GM12878 (cell line): ENCODE measurements at regions not wholly inside any gene's neighbourhood (a gene's known extent, or its start where the extent isn't known, plus 50 kb on each side); places are given as distances from the start of the nearest gene placed in this dataset.

Source experiments
- ATAC-seq: fragments of 200-7000 bp; cut with Tn5 transposase; 3 replicates; pipeline ENCODE4 v1.9.1; 2020; ENCODE audit warnings: mild to moderate bottlenecking, moderate library complexity
- BruUV-seq: library from RNA; stranded (reverse); fragments of 400-500 nt; replicated peaks from 2 replicates; lab custom pipeline; 2021; lab: Mats Ljungman, UMichigan
- CTCF ChIA-PET: fragments of 300-600 bp; sonication (Branson Sonifier 250); formaldehyde crosslinking; extraction: SDS; loops from one replicate; lab custom pipeline; 2021; ENCODE audit warnings: inconsistent platforms; lab: Yijun Ruan, JAX
- POLR2A ChIA-PET: fragments of 350-600 bp; formaldehyde crosslinking; extraction: SDS; loops from one replicate; lab custom pipeline; 2021; ENCODE audit warnings: inconsistent platforms; lab: Charles Lee
- RAD21 ChIA-PET: fragments of 300-600 bp; sonication (Branson Sonifier 250); formaldehyde crosslinking; loops from one replicate; lab custom pipeline; 2023; ENCODE audit warnings: antibody characterized with exemption; ENCODE audit not compliant: unreplicated experiment; lab: Charles Lee
- SMC1A ChIA-PET: fragments of 300-600 bp; sonication (Branson Sonifier 250); formaldehyde crosslinking; loops from one replicate; lab custom pipeline; 2023; ENCODE audit not compliant: unreplicated experiment, uncharacterized antibody; lab: Charles Lee
- DNase-seq: peaks from one replicate; pipeline ENCODE4 v3.0.0-alpha.2; 2011; ENCODE audit warnings: low read depth, low spot score
- FAIRE-seq: peaks from 3 replicates; lab custom pipeline; 2011; peaks lifted over from hg19 to GRCh38; lab: Jason Lieb, UNC
- H2AFZ ChIP-seq: 2 replicates; pipeline ENCODE4 v1.6.0; 2011; ENCODE audit warnings: low read depth, low read length, control low read depth; ENCODE audit not compliant: control insufficient read depth
- H3K27ac ChIP-seq: 2 replicates; pipeline ENCODE4 v1.5.1; 2011; ENCODE audit warnings: control low read depth; ENCODE audit not compliant: control insufficient read depth, insufficient read depth
- H3K27me3 ChIP-seq, 2 experiments: replicated peaks in 1 of 2; 2 replicates each; pipeline versions ENCODE4 v1.6.0 to v1.6.1; 2011; ENCODE audit warnings: low read length in 1 of 2; ENCODE audit not compliant: control insufficient read depth in 2 of 2, insufficient read depth in 2 of 2
- H3K36me3 ChIP-seq, 2 experiments: 2 replicates each; pipeline ENCODE4 v1.5.1; 2011; ENCODE audit warnings: low read length in 1 of 2; ENCODE audit not compliant: control insufficient read depth in 2 of 2, insufficient read depth in 2 of 2
- H3K4me1 ChIP-seq: 2 replicates; pipeline ENCODE4 v1.6.1; 2011; ENCODE audit warnings: mild to moderate bottlenecking, low read length, moderate library complexity, mixed read lengths; ENCODE audit not compliant: control insufficient read depth, insufficient read depth
- H3K4me2 ChIP-seq: 2 replicates; pipeline ENCODE4 v1.6.0; 2011; ENCODE audit warnings: control low read depth; ENCODE audit not compliant: control insufficient read depth, insufficient read depth
- H3K4me3 ChIP-seq: fragments of 200-600 bp; sonication (generic); 2 replicates; pipeline ENCODE4 v1.5.1; 2016
- H3K79me2 ChIP-seq: 2 replicates; pipeline ENCODE4 v1.6.0; 2011; ENCODE audit warnings: low read length; ENCODE audit not compliant: control insufficient read depth, insufficient read depth
- H3K9ac ChIP-seq: 2 replicates; pipeline ENCODE4 v1.8.0; 2011; ENCODE audit warnings: low read length, control low read depth, mixed read lengths; ENCODE audit not compliant: control insufficient read depth, insufficient read depth
- H3K9me3 ChIP-seq: replicated peaks from 3 replicates; pipeline ENCODE4 v1.5.1; 2011; ENCODE audit warnings: mild to moderate bottlenecking, low read length; ENCODE audit not compliant: control insufficient read depth, insufficient read depth
- H4K20me1 ChIP-seq: 2 replicates; pipeline ENCODE4 v1.6.0; 2011; ENCODE audit not compliant: control insufficient read depth, insufficient read depth
- ASH2L ChIP-seq: fragments of 300-600, 200-600 bp; sonication (generic); IDR thresholded peaks from 2 replicates; pipeline ENCODE4 v1.6.1; 2017; ENCODE audit warnings: low read depth, mild to moderate bottlenecking, borderline replicate concordance
- CBX3 ChIP-seq: fragments of 200-600 bp; sonication (generic); IDR thresholded peaks from 2 replicates; pipeline ENCODE4 v1.6.1; 2016; ENCODE audit warnings: low read depth, borderline replicate concordance
- FOXK2 ChIP-seq: fragments of 450-650 bp; IDR thresholded peaks from 2 replicates; pipeline ENCODE4 v1.6.1; 2017; ENCODE audit warnings: mild to moderate bottlenecking, moderate library complexity
- HDAC6 ChIP-seq: fragments of 200-600 bp; sonication (generic); IDR thresholded peaks from one replicate; pipeline ENCODE4 v1.8.0; 2017; ENCODE audit warnings: antibody characterized with exemption; ENCODE audit not compliant: unreplicated experiment
- KLF5 ChIP-seq: fragments of 450-650 bp; IDR thresholded peaks from 2 replicates; pipeline ENCODE4 v1.6.1; 2014; ENCODE audit warnings: mild to moderate bottlenecking; ENCODE audit not compliant: partially characterized antibody
- MTA2 ChIP-seq: fragments of 450-650 bp; IDR thresholded peaks from 2 replicates; pipeline ENCODE4 v1.6.1; 2016; ENCODE audit warnings: low read depth, mild to moderate bottlenecking, moderate library complexity
- RBBP5 ChIP-seq: fragments of 200-600 bp; sonication (generic); conservative IDR thresholded peaks from 2 replicates; pipeline ENCODE4 v1.6.1; 2016
- YBX1 ChIP-seq: fragments of 450-650 bp; IDR thresholded peaks from 2 replicates; pipeline ENCODE4 v1.6.1; 2016; ENCODE audit warnings: antibody characterized with exemption
- ZNF217 ChIP-seq: fragments of 450-650 bp; IDR thresholded peaks from 2 replicates; pipeline ENCODE4 v1.6.1; 2017; ENCODE audit warnings: antibody characterized with exemption, mild to moderate bottlenecking
- in situ Hi-C: fragments of 300-500 bp; cut with MboI; formaldehyde crosslinking; loops from 9 replicates; pipeline ENCODE4 v1.14.3; 2018; ENCODE audit warnings: mixed read lengths
- intact Hi-C: fragments of 100-400 bp; cut with micrococcal nuclease; formaldehyde crosslinking; loops from one replicate; pipeline ENCODE4 v1.14.2; 2022; ENCODE audit not compliant: unreplicated experiment
- TF ChIP-seq, protein P1 (sequence below): fragments of 450-650 bp; IDR thresholded peaks from 2 replicates; pipeline ENCODE4 v1.6.1; 2017; ENCODE audit warnings: antibody characterized with exemption, mild to moderate bottlenecking, moderate library complexity
- TF ChIP-seq, protein P2 (sequence below): IDR thresholded peaks from 2 replicates; pipeline ENCODE4 v1.6.1; 2011; ENCODE audit warnings: low read depth, low read length, improper control_type of control experiment, borderline replicate concordance
- TF ChIP-seq, protein P3 (sequence below): IDR thresholded peaks from 2 replicates; pipeline ENCODE4 v1.6.1; 2012; ENCODE audit warnings: low read depth, low read length, improper control_type of control experiment
- TF ChIP-seq, protein P4 (sequence below): fragments of 450-650 bp; conservative IDR thresholded peaks from 2 replicates; pipeline ENCODE4 v1.6.1; 2017; ENCODE audit warnings: mild to moderate bottlenecking, moderate library complexity
- TF ChIP-seq, protein P5 (sequence below): IDR thresholded peaks from 2 replicates; pipeline ENCODE4 v1.6.1; 2011; ENCODE audit warnings: borderline replicate concordance, low read depth, mild to moderate bottlenecking, moderate library complexity, mixed read lengths, low read length; ENCODE audit not compliant: insufficient read depth; ENCODE audit errors: extremely low read length
- TF ChIP-seq, protein P6 (sequence below): IDR thresholded peaks from 2 replicates; pipeline ENCODE4 v1.6.1; 2012; ENCODE audit warnings: low read depth, low read length, improper control_type of control experiment

DNA sequence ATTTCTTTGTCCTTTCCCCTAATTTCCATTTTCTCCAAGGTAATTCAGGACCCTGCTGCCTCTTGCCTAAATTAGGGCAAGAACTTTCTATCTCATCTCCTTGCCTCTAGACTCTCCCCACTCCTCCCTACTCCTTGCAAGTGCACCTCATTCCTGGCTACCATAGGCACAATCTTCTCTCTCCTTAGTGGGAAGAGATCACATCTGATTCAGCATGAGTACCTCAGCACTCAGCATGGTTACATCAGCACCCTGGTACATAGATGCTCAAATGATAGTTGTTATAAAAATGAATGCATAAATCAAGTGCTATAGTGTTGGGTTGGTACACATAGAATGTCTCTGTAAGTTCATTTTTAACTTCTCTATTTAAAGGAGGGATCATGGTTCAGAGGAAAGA is 313.4 kb upstream of the RASGRP1 start:
- SMC1A ChIA-PET: no interaction called here
- RAD21 ChIA-PET: no interaction called here
- no TSS peak for BruUV-seq
- Histone ChIP-seq H3K4me2 (no peak overlapping the region), H2AFZ (no peak overlapping the region), H3K27me3 (no peaks in the 10 kb centered on the region), H3K4me1 (no peaks in the 10 kb centered on the region), H3K4me3 (no peak overlapping the region), H3K9ac (no peak overlapping the region), H4K20me1 (no peaks in the 10 kb centered on the region), H3K36me3 (no peaks in the 10 kb centered on the region), H3K27ac (no peak overlapping the region), H3K9me3 (no peaks in the 10 kb centered on the region)
- intact Hi-C loops: no loop called here
- DNase-seq: no peak
- FAIRE-seq: no peak
- CTCF ChIA-PET: no interaction called here
- no peak for ATAC-seq
- in situ Hi-C loops: no loop called here
- no peak for TF ChIP-seq YBX1
- no peak for TF ChIP-seq ZNF217
- TF ChIP-seq, protein P1, sequence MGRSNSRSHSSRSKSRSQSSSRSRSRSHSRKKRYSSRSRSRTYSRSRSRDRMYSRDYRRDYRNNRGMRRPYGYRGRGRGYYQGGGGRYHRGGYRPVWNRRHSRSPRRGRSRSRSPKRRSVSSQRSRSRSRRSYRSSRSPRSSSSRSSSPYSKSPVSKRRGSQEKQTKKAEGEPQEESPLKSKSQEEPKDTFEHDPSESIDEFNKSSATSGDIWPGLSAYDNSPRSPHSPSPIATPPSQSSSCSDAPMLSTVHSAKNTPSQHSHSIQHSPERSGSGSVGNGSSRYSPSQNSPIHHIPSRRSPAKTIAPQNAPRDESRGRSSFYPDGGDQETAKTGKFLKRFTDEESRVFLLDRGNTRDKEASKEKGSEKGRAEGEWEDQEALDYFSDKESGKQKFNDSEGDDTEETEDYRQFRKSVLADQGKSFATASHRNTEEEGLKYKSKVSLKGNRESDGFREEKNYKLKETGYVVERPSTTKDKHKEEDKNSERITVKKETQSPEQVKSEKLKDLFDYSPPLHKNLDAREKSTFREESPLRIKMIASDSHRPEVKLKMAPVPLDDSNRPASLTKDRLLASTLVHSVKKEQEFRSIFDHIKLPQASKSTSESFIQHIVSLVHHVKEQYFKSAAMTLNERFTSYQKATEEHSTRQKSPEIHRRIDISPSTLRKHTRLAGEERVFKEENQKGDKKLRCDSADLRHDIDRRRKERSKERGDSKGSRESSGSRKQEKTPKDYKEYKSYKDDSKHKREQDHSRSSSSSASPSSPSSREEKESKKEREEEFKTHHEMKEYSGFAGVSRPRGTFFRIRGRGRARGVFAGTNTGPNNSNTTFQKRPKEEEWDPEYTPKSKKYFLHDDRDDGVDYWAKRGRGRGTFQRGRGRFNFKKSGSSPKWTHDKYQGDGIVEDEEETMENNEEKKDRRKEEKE: no peak
- TF ChIP-seq, protein P2, sequence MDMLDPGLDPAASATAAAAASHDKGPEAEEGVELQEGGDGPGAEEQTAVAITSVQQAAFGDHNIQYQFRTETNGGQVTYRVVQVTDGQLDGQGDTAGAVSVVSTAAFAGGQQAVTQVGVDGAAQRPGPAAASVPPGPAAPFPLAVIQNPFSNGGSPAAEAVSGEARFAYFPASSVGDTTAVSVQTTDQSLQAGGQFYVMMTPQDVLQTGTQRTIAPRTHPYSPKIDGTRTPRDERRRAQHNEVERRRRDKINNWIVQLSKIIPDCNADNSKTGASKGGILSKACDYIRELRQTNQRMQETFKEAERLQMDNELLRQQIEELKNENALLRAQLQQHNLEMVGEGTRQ: no peak
- TF ChIP-seq MTA2: no peak
- TF ChIP-seq HDAC6: no peak
- TF ChIP-seq, protein P3, sequence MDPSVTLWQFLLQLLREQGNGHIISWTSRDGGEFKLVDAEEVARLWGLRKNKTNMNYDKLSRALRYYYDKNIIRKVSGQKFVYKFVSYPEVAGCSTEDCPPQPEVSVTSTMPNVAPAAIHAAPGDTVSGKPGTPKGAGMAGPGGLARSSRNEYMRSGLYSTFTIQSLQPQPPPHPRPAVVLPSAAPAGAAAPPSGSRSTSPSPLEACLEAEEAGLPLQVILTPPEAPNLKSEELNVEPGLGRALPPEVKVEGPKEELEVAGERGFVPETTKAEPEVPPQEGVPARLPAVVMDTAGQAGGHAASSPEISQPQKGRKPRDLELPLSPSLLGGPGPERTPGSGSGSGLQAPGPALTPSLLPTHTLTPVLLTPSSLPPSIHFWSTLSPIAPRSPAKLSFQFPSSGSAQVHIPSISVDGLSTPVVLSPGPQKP: no peak
- TF ChIP-seq, protein P4, sequence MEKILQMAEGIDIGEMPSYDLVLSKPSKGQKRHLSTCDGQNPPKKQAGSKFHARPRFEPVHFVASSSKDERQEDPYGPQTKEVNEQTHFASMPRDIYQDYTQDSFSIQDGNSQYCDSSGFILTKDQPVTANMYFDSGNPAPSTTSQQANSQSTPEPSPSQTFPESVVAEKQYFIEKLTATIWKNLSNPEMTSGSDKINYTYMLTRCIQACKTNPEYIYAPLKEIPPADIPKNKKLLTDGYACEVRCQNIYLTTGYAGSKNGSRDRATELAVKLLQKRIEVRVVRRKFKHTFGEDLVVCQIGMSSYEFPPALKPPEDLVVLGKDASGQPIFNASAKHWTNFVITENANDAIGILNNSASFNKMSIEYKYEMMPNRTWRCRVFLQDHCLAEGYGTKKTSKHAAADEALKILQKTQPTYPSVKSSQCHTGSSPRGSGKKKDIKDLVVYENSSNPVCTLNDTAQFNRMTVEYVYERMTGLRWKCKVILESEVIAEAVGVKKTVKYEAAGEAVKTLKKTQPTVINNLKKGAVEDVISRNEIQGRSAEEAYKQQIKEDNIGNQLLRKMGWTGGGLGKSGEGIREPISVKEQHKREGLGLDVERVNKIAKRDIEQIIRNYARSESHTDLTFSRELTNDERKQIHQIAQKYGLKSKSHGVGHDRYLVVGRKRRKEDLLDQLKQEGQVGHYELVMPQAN: no peak
- no peak for TF ChIP-seq FOXK2
- TF ChIP-seq, protein P5, sequence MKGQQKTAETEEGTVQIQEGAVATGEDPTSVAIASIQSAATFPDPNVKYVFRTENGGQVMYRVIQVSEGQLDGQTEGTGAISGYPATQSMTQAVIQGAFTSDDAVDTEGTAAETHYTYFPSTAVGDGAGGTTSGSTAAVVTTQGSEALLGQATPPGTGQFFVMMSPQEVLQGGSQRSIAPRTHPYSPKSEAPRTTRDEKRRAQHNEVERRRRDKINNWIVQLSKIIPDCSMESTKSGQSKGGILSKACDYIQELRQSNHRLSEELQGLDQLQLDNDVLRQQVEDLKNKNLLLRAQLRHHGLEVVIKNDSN: no peak
- TF ChIP-seq CBX3: no peak
- TF ChIP-seq RBBP5: no peak
- TF ChIP-seq, protein P6, sequence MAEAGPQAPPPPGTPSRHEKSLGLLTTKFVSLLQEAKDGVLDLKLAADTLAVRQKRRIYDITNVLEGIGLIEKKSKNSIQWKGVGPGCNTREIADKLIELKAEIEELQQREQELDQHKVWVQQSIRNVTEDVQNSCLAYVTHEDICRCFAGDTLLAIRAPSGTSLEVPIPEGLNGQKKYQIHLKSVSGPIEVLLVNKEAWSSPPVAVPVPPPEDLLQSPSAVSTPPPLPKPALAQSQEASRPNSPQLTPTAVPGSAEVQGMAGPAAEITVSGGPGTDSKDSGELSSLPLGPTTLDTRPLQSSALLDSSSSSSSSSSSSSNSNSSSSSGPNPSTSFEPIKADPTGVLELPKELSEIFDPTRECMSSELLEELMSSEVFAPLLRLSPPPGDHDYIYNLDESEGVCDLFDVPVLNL: no peak
- no peak for TF ChIP-seq KLF5
- TF ChIP-seq ASH2L: no peak
- TF ChIP-seq, all 136 proteins: peak for 0
- no peaks in the 10 kb centered on the region for H3K79me2 ChIP-seq
- POLR2A ChIA-PET: no interaction called here
